Smooth muscle cell (in vitro differentiated cells): ENCODE measurements at regions not wholly inside any gene's neighbourhood (a gene's known extent, or its start where the extent isn't known, plus 50 kb on each side); places are given as distances from the start of the nearest gene placed in this dataset.

Experiments
- DNase-seq: peaks from one replicate; lab custom pipeline; 2025; ENCODE audit not compliant: unreplicated experiment; lab: John Stamatoyannopoulos, UW
- H2AFZ ChIP-seq: fragments of 200-600 bp; sonication (generic); 2 replicates; pipeline ENCODE4 v1.6.0; 2016; ENCODE audit warnings: antibody characterized with exemption, low read depth, mild to moderate bottlenecking
- H3F3A ChIP-seq: fragments of 200-600 bp; sonication (generic); 2 replicates; pipeline ENCODE4 v1.6.0; 2017; ENCODE audit warnings: antibody characterized with exemption, low read depth
- H3K27ac ChIP-seq: fragments of 200-600 bp; sonication (generic); 2 replicates; pipeline ENCODE4 v1.5.1; 2016; ENCODE audit warnings: low read depth, mild to moderate bottlenecking
- H3K27me3 ChIP-seq: fragments of 200-600 bp; sonication (generic); 2 replicates; pipeline ENCODE4 v1.6.1; 2016; ENCODE audit warnings: low read depth, mild to moderate bottlenecking
- H3K36me3 ChIP-seq: fragments of 200-600 bp; sonication (generic); 2 replicates; pipeline ENCODE4 v1.5.1; 2016; ENCODE audit warnings: low read depth
- H3K4me1 ChIP-seq: fragments of 200-600 bp; sonication (generic); 2 replicates; pipeline ENCODE4 v1.5.1; 2016; ENCODE audit warnings: low read depth
- H3K4me2 ChIP-seq: fragments of 200-600 bp; sonication (generic); 2 replicates; pipeline ENCODE4 v1.6.0; 2016; ENCODE audit warnings: mild to moderate bottlenecking
- H3K4me3 ChIP-seq: fragments of 200-600 bp; sonication (generic); 2 replicates; pipeline ENCODE4 v1.5.1; 2016; ENCODE audit warnings: mild to moderate bottlenecking
- H3K79me2 ChIP-seq: fragments of 200-600 bp; sonication (generic); 2 replicates; pipeline ENCODE4 v1.6.0; 2016; ENCODE audit warnings: low read depth, mild to moderate bottlenecking
- H3K9ac ChIP-seq: fragments of 200-600 bp; sonication (generic); 2 replicates; pipeline ENCODE4 v1.6.0; 2016; ENCODE audit warnings: low read depth
- H3K9me3 ChIP-seq: fragments of 200-600 bp; sonication (generic); replicated peaks from 2 replicates; pipeline ENCODE4 v1.5.1; 2016; ENCODE audit warnings: low read depth
- H4K20me1 ChIP-seq: fragments of 200-600 bp; sonication (generic); 2 replicates; pipeline ENCODE4 v1.6.0; 2016; ENCODE audit warnings: low read depth
- WGBS: methylation state at CpG from one replicate; pipeline ENCODE4 v1.1.7; 2016; ENCODE audit warnings: low lambda C conversion rate; 5-methylcytosine and 5-hydroxymethylcytosine counted together
- TF ChIP-seq, protein P1 (sequence below): fragments of 200-600 bp; sonication (generic); IDR thresholded peaks from 2 replicates; pipeline ENCODE4 v1.5.1; 2017; ENCODE audit warnings: borderline replicate concordance, mild to moderate bottlenecking, antibody characterized with exemption; ENCODE audit not compliant: insufficient read depth, poor library complexity, severe bottlenecking

DNA sequence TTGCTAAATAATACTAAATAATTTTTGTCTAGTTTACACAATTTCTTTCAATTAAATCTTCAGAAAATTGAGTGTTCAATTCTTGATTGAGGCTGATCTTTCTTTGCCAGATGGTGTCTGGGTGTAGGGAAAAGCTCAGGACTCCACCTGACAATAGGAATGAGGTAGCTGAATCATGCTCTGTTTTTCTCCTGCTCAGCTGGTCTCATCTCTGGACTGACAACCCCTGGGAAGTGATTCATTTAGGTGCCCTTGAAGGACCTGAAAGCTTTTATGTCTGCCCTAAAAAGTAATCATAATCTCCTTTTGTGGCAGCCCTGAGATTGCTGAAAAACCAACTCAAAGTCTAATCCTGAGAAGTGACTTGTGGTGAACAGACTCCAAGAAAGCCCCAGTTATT, 255.4 kb downstream of the ETNK1 start:
- TF ChIP-seq, protein P1, sequence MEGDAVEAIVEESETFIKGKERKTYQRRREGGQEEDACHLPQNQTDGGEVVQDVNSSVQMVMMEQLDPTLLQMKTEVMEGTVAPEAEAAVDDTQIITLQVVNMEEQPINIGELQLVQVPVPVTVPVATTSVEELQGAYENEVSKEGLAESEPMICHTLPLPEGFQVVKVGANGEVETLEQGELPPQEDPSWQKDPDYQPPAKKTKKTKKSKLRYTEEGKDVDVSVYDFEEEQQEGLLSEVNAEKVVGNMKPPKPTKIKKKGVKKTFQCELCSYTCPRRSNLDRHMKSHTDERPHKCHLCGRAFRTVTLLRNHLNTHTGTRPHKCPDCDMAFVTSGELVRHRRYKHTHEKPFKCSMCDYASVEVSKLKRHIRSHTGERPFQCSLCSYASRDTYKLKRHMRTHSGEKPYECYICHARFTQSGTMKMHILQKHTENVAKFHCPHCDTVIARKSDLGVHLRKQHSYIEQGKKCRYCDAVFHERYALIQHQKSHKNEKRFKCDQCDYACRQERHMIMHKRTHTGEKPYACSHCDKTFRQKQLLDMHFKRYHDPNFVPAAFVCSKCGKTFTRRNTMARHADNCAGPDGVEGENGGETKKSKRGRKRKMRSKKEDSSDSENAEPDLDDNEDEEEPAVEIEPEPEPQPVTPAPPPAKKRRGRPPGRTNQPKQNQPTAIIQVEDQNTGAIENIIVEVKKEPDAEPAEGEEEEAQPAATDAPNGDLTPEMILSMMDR: no peak
- Histone ChIP-seq H3K9ac (no peak overlapping the region), H3K79me2 (no peaks in the 10 kb centered on the region), H3K36me3 (no peaks in the 10 kb centered on the region), H3F3A (no peaks in the 10 kb centered on the region), H3K27me3 (no peaks in the 10 kb centered on the region), H3K9me3 (no peaks in the 10 kb centered on the region), H3K27ac (no peak overlapping the region), H3K4me2 (no peak overlapping the region), H3K4me1 (no peaks in the 10 kb centered on the region), H3K4me3 (no peak overlapping the region), H4K20me1 (no peaks in the 10 kb centered on the region), H2AFZ (no peak overlapping the region)
- no peak for DNase-seq

DNA sequence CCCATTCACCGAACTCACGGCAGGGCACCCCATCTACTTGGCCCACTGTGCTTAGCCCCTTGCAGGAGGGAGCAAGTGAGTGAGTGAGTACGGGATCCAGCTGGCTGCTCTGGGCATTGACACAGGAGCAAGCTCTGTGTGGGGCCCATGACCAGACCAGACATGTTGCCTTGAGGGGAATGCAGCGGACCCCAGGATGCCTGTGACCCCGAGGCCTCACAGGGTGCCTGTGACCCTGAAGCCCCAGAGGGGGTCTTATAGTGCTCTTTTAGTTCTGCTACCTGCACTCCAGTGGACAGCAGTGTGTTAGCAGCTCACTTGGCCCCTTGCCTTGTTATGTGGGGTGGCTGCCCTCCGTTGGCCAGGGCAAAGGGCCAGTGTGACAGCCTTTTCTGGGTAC, 255.8 kb downstream of the ETNK1 start:
- H2AFZ ChIP-seq: no peak overlapping the region
- no peak overlapping the region for H3K27ac ChIP-seq
- H3K36me3 ChIP-seq: no peaks in the 10 kb centered on the region
- no peaks in the 10 kb centered on the region for H3K79me2 ChIP-seq
- H3K4me1 ChIP-seq: no peaks in the 10 kb centered on the region
- no peaks in the 10 kb centered on the region for H4K20me1 ChIP-seq
- H3F3A ChIP-seq: no peaks in the 10 kb centered on the region
- H3K4me3 ChIP-seq: no peak overlapping the region
- DNase-seq: no peak
- no peaks in the 10 kb centered on the region for H3K9me3 ChIP-seq
- TF ChIP-seq, protein P1: no peak
- no peak overlapping the region for H3K9ac ChIP-seq
- H3K4me2 ChIP-seq: no peak overlapping the region
- no peaks in the 10 kb centered on the region for H3K27me3 ChIP-seq
- WGBS: 80% methylated on average over 6 of the region's 6 CpGs

DNA sequence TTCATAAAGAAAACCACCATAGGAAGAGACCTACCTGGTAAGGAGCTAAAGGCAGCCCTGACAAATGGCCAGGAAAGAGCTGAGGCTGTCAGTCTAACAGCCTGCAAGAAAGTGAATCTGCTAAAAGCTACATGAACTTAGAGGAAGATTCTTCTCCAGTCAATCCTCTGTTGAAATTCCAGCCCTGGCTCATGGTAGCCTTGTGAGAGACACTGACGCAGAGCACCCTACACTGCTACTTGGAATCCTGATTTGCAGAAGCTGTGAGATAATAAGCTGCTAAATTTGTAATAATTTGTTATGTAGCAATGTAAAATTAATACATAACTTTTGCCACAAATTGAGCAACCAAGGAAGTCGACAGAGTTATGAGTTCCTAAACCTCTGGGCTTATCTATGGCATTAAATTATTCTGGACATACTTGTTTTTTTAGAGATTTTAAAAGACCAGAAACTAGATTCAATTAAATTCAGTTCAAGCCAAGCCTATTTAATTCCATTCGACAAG, 257.0 kb downstream of the ETNK1 start:
- H3K4me2 ChIP-seq: no peak overlapping the region
- WGBS: 65% methylated on average over 3 of the region's 3 CpGs
- no peaks in the 10 kb centered on the region for H3F3A ChIP-seq
- H4K20me1 ChIP-seq: no peaks in the 10 kb centered on the region
- H3K36me3 ChIP-seq: no peaks in the 10 kb centered on the region
- no peak overlapping the region for H2AFZ ChIP-seq
- H3K4me3 ChIP-seq: no peak overlapping the region
- H3K27me3 ChIP-seq: no peaks in the 10 kb centered on the region
- no peak for DNase-seq
- no peaks in the 10 kb centered on the region for H3K79me2 ChIP-seq
- H3K9me3 ChIP-seq: no peaks in the 10 kb centered on the region
- no peak overlapping the region for H3K27ac ChIP-seq
- H3K4me1 ChIP-seq: no peaks in the 10 kb centered on the region
- TF ChIP-seq, protein P1: no peak
- H3K9ac ChIP-seq: no peak overlapping the region

DNA sequence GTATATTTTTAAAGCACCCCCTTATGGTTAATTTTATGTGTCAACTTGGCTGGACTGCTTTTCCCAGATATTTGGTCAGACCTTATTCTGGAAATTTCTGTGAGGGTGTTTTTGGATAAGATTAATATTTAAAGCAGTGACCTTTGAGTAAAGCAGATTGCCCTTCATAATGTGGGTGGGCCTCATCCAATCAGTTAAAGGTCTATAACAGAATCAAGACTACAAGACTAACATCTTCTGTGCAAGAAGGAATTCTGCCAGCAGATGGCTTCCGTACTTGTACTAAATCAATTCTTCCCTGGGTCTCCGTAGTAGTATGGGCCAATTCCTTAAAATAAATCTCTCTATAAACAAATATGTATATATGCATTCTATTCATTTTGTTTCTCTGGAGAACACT, 257.6 kb downstream of the ETNK1 start:
- TF ChIP-seq, protein P1: no peak
- Histone ChIP-seq H3K36me3 (no peaks in the 10 kb centered on the region), H3K9ac (no peak overlapping the region), H3K27me3 (no peaks in the 10 kb centered on the region), H3K79me2 (no peaks in the 10 kb centered on the region), H3K27ac (no peak overlapping the region), H4K20me1 (no peaks in the 10 kb centered on the region), H3F3A (no peaks in the 10 kb centered on the region), H3K9me3 (no peaks in the 10 kb centered on the region), H3K4me2 (no peak overlapping the region), H3K4me3 (no peak overlapping the region), H3K4me1 (no peaks in the 10 kb centered on the region), H2AFZ (no peak overlapping the region)
- 88% methylated on average over 2 of the region's 2 CpGs for WGBS
- DNase-seq: no peak
